Gastroesophageal sphincter (tissue), 4 donors: ENCODE measurements at regions not wholly inside any gene's neighbourhood (a gene's known extent, or its start where the extent isn't known, plus 50 kb on each side); places are given as distances from the start of the nearest gene placed in this dataset.

Experiments
- ATAC-seq: fragments of 150-250 bp; one replicate; pipeline ENCODE4 v1.9.1; 2016; ENCODE audit warnings: mild to moderate bottlenecking, moderate library complexity
- H3K27ac ChIP-seq, 4 donors: fragments of 200-600 bp; sonication (generic) in 3 of 4; 1 replicate in 3 of 4; 2 replicates in 1 of 4; pipeline ENCODE4 v1.5.1; 2016 to 2019
- H3K27me3 ChIP-seq: fragments of 200-600 bp; sonication (generic); one replicate; pipeline ENCODE4 v1.5.1; 2019
- H3K36me3 ChIP-seq, 2 donors: fragments of 200-600 bp; sonication (generic); one replicate each; pipeline ENCODE4 v1.5.1; 2019; ENCODE audit warnings: control low read depth in 1 of 2
- H3K4me1 ChIP-seq, 3 donors: fragments of 200-600 bp; sonication (generic); 1 replicate in 2 of 3; 2 replicates in 1 of 3; pipeline ENCODE4 v1.5.1; 2016 to 2019; ENCODE audit warnings: control low read depth in 2 of 3
- H3K4me3 ChIP-seq, 2 donors: fragments of 200-600 bp; sonication (generic); one replicate each; pipeline ENCODE4 v1.5.1; 2019; ENCODE audit warnings: mild to moderate bottlenecking in 1 of 2, moderate library complexity in 1 of 2
- H3K9me3 ChIP-seq, 3 donors: fragments of 200-600 bp; sonication (generic); one replicate each; pipeline ENCODE4 v1.5.1; 2017 to 2019; ENCODE audit warnings: control low read depth in 2 of 3
- EP300 ChIP-seq: sonication (generic); formaldehyde crosslinking; IDR thresholded peaks from one replicate; pipeline ENCODE4 v1.6.1; 2017; ENCODE audit warnings: antibody characterized with exemption, mild to moderate bottlenecking
- POLR2A ChIP-seq, 2 donors: fragments of 450-650 bp; IDR thresholded peaks; one replicate each; pipeline ENCODE4 v1.6.1; 2017; ENCODE audit warnings: antibody characterized with exemption in 2 of 2, mild to moderate bottlenecking in 2 of 2, moderate library complexity in 1 of 2
- POLR2AphosphoS5 ChIP-seq: sonication (generic); formaldehyde crosslinking; IDR thresholded peaks from one replicate; pipeline ENCODE4 v1.6.1; 2017; ENCODE audit warnings: antibody characterized with exemption
- WGBS, 2 donors: methylation state at CpG; one replicate each; pipeline ENCODE4 v1.1.5; 2018; ENCODE audit warnings: low coverage in 1 of 2; 5-methylcytosine and 5-hydroxymethylcytosine counted together
- TF ChIP-seq, protein P1 (sequence below), 4 experiments: fragments of 200-600 bp in 2 of 4; fragments of 450-650 bp in 2 of 4; sonication (generic) in 1 of 4; IDR thresholded peaks; one replicate each; pipeline ENCODE4 v1.5.1; 2017 to 2019; ENCODE audit warnings: antibody characterized with exemption in 4 of 4, mild to moderate bottlenecking in 2 of 4, moderate library complexity in 2 of 4

DNA sequence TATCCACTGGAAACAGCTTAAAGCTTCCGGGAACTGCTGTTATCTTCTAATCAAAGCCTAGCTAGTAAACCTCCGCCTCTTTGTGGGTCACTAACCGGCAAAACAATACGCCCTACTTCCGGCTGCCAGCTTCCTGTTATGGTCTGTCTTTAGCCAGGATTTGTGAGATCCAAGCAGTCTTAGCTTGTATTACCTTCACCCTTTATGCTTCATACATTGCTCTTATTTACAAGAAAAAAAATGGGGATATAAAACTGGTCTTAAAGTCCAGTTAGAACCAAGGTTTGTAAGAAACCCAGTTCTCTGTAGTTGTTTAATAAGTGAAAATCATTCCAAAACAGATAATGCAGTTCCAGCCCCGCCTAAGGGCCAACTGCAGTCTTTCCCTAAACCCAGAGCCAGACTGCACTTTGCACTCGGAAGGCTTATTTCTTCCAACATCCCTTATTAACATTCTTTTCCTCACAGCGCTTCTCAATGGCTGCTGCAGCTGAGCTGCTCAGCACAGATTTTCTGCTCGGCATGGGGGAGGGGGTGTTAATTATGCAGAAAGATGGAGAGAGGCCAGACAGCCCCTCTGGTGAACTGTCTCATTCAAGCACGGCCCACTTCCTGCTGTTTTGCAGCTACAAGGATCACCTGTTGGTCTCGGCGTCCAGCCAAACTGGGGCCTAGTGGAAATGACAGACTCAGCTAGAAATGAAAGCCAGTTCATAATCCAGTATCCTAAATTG lies 368.4 kb downstream of the KLF12 start:
- WGBS, 2 donors: 2 to 30% methylated on average over 7 to 12 of the region's 12 CpGs
- Histone ChIP-seq H3K27me3 (no peaks in the 10 kb centered on the region), H3K4me1 (peaks cover 20 to 38% (median 22%) of the 10 kb centered on the region in 3 donors), H3K36me3 (no peaks in the 10 kb centered on the region), H3K27ac (peak overlapping the region; percentile 68 to 77 (median 72)), H3K4me3 (peak overlapping the region in 1 of 2 donors; percentile 18), H3K9me3 (no peaks in the 10 kb centered on the region)
- peak; percentile 61 for ATAC-seq
- TF ChIP-seq, protein P1, sequence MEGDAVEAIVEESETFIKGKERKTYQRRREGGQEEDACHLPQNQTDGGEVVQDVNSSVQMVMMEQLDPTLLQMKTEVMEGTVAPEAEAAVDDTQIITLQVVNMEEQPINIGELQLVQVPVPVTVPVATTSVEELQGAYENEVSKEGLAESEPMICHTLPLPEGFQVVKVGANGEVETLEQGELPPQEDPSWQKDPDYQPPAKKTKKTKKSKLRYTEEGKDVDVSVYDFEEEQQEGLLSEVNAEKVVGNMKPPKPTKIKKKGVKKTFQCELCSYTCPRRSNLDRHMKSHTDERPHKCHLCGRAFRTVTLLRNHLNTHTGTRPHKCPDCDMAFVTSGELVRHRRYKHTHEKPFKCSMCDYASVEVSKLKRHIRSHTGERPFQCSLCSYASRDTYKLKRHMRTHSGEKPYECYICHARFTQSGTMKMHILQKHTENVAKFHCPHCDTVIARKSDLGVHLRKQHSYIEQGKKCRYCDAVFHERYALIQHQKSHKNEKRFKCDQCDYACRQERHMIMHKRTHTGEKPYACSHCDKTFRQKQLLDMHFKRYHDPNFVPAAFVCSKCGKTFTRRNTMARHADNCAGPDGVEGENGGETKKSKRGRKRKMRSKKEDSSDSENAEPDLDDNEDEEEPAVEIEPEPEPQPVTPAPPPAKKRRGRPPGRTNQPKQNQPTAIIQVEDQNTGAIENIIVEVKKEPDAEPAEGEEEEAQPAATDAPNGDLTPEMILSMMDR (IDR thresholded peaks at IDR 0.05): no peak
- no peak for TF ChIP-seq EP300
- peak; percentile 14 for TF ChIP-seq POLR2AphosphoS5
- no peak for TF ChIP-seq POLR2A (IDR thresholded peaks at IDR 0.05)

DNA sequence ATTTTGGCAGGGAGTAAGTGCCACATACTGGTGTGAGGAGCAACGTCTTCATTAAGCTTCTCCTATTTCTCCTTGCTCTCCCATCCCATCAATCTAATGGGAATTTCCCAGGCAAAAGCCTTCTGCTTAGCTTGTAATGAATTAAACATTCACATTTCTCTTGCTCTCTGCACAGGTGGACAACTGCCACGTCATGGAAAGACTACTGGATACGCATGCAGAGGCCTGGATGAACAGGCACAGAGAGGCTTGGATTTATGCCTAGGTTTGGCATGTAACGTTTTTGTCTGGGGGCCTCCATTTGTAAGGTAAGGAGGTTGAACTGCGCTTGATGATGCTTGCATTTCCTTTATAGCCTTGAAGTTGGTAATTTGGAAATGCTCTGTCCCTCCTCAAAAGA lies 374.8 kb downstream of the KLF12 start:
- ATAC-seq: no peak
- WGBS, 2 donors: 64 to 71% methylated on average over 2 to 5 of the region's 5 CpGs
- Histone ChIP-seq H3K4me1 (peaks cover 0 to 33% (median 0%) of the 10 kb centered on the region in 3 donors), H3K4me3 (no peak overlapping the region), H3K27me3 (no peaks in the 10 kb centered on the region), H3K9me3 (no peaks in the 10 kb centered on the region), H3K36me3 (no peaks in the 10 kb centered on the region), H3K27ac (no peak overlapping the region)
- TF ChIP-seq EP300: no peak
- no peak for TF ChIP-seq POLR2A (IDR thresholded peaks at IDR 0.05)
- TF ChIP-seq, protein P1 (IDR thresholded peaks at IDR 0.05): no peak
- no peak for TF ChIP-seq POLR2AphosphoS5

DNA sequence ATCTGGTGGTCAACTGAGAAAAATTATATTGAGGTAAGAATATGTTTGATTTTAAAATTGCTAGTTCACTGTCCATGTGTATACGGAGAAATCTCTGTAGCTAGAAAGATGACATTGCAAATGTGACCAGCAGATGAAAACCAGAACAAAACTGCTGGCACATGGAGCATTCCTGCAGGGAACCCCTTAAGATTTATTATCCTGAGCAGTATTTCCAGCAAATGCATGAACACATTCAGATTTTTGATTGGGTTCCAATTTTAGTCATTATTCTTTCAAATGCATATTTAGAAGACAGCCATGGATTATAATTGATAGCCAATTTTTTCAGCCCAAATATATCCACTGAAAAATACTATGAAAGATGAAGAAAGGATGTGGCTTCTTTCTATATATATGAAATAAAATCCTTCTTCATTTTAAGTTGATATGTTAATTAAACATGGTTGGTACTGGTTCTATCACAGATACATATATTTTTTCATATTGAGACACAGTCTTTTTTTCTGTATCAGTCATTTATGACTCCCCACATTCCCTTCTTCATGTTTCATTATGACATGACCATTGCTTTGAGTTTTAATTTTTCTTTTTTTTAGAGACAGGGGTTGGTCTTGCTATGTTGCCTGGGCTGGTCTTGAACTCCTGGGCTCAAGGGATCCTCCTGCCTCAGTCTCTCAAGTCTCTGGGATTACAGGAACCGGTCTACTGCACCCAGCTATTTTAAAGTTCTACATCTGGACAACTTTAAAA lies 376.5 kb downstream of the KLF12 start:
- Histone ChIP-seq H3K4me1 (peaks cover 0 to 37% (median 0%) of the 10 kb centered on the region in 3 donors), H3K27me3 (no peaks in the 10 kb centered on the region), H3K27ac (peak overlapping the region in 1 of 4 donors; percentile 58), H3K4me3 (no peak overlapping the region), H3K36me3 (no peaks in the 10 kb centered on the region), H3K9me3 (no peaks in the 10 kb centered on the region)
- 0% methylated on average over 1 of the region's 2 CpGs for WGBS, 2 donors
- ATAC-seq: peak; percentile 49
- peak; percentile 97 for TF ChIP-seq POLR2AphosphoS5
- TF ChIP-seq, protein P1 (IDR thresholded peaks at IDR 0.05): no peak

DNA sequence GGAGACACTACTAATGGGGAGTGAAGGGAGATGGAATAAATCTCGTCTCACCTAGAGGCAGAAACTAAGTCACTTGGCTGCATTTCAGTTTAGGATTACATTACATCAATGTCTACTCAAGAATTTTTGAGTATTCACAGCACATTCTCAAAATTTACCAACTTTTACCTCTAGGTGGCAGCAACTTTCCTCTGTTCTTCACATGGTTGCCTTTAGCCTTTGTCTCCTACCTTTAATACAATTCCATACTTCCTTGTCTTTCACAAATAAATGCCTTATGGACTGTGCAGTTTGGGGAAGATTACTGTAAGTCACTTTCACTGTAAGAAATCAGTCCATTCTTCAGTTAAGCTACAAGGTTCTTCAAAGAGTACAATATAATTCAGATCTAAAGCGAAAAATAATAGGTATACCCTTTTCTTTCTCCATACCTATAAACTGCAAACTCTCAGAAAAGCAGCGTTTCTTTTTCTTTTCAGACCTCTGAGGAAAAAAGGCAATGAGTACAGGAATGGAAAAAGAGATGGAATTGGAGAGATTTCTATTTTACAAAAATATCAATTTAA lies 379.4 kb downstream of the KLF12 start:
- H3K36me3 ChIP-seq: no peaks in the 10 kb centered on the region
- WGBS, 2 donors: 29 to 48% methylated on average over 2 to 3 of the region's 3 CpGs
- H3K9me3 ChIP-seq: no peaks in the 10 kb centered on the region
- ATAC-seq: peak; percentile 63
- no peaks in the 10 kb centered on the region for H3K27me3 ChIP-seq
- no peak overlapping the region for H3K4me3 ChIP-seq
- TF ChIP-seq, protein P1 (IDR thresholded peaks at IDR 0.05): peak; percentile 56 to 74 (median 66)
- no peak for TF ChIP-seq POLR2AphosphoS5
- no peak for TF ChIP-seq EP300
- TF ChIP-seq POLR2A (IDR thresholded peaks at IDR 0.05): no peak
- H3K27ac ChIP-seq: no peak overlapping the region
- H3K4me1 ChIP-seq: peaks cover 0 to 45% (median 0%) of the 10 kb centered on the region in 3 donors
